Neural progenitor cell (in vitro differentiated cells): ENCODE measurements at regions not wholly inside any gene's neighbourhood (a gene's known extent, or its start where the extent isn't known, plus 50 kb on each side); places are given as distances from the start of the nearest gene placed in this dataset.

Experiments
- EZH2 ChIP-seq: fragments of 200-600 bp; sonication (generic); IDR thresholded peaks from 2 replicates; pipeline ENCODE4 v1.6.1; 2017; ENCODE audit warnings: antibody characterized with exemption, mild to moderate bottlenecking, moderate library complexity
- EZH2phosphoT487 ChIP-seq: fragments of 200-600 bp; sonication (generic); IDR thresholded peaks from 2 replicates; pipeline ENCODE4 v1.6.1; 2017; ENCODE audit warnings: antibody characterized with exemption
- TF ChIP-seq, protein P1 (sequence below): fragments of 200-600 bp; sonication (generic); IDR thresholded peaks from 2 replicates; pipeline ENCODE4 v1.5.1; 2017; ENCODE audit warnings: antibody characterized with exemption, mild to moderate bottlenecking

DNA sequence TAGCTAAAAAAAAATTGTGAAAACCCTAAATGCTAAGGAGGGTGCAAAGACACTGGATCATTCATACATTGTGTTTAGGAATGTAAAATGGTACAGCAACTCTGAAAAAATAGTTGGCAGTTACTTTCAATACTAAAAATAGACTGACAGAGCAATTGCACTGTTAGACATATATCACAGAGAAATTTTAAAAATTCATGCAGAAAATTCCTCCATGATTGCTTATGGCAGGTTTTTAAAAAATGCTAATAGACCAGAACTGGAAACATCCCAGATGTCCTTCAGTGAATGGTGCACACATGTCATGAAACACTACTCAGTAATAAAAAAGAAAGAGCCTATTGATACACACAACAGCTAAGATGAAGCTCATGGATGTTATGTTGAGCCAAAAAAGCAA lies 349.8 kb upstream of the DAB2 start:
- TF ChIP-seq, protein P1, sequence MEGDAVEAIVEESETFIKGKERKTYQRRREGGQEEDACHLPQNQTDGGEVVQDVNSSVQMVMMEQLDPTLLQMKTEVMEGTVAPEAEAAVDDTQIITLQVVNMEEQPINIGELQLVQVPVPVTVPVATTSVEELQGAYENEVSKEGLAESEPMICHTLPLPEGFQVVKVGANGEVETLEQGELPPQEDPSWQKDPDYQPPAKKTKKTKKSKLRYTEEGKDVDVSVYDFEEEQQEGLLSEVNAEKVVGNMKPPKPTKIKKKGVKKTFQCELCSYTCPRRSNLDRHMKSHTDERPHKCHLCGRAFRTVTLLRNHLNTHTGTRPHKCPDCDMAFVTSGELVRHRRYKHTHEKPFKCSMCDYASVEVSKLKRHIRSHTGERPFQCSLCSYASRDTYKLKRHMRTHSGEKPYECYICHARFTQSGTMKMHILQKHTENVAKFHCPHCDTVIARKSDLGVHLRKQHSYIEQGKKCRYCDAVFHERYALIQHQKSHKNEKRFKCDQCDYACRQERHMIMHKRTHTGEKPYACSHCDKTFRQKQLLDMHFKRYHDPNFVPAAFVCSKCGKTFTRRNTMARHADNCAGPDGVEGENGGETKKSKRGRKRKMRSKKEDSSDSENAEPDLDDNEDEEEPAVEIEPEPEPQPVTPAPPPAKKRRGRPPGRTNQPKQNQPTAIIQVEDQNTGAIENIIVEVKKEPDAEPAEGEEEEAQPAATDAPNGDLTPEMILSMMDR: no peak
- TF ChIP-seq EZH2phosphoT487 (no peak), EZH2 (no peak)
